Effector CD4-positive, alpha-beta T cell (primary cell): ENCODE measurements at regions not wholly inside any gene's neighbourhood (a gene's known extent, or its start where the extent isn't known, plus 50 kb on each side); places are given as distances from the start of the nearest gene placed in this dataset.
"Not testable (repeated sequence)": the region's sequence is repeated elsewhere in the genome, so short reads cannot be mapped to it uniquely, and the experiment has no call there.

Experiments used
- DNase-seq: peaks from one replicate; pipeline ENCODE4 v3.0.0-alpha.2; 2020

GRCh38 chr9:62837254-62837911 lies 1647.5 kb downstream of the SPATA31A7 start:
- not testable (repeated sequence) for DNase-seq

GRCh38 chr9:62838024-62838718 lies 1648.3 kb downstream of the SPATA31A7 start:
- peak; percentile 86 for DNase-seq

- DNase-seq, result not testable (repeated sequence)
Measured at GRCh38 chr9:62839168-62839567, 1649.3 kb downstream of the SPATA31A7 start.

GRCh38 chr9:62843145-62843544 lies 1653.3 kb downstream of the SPATA31A7 start:
- not testable (repeated sequence) for DNase-seq

- not testable (repeated sequence) for DNase-seq
Measured at GRCh38 chr9:62843706-62844290, 1654.0 kb downstream of the SPATA31A7 start.

- not testable (repeated sequence) for DNase-seq
Measured at GRCh38 chr9:62844681-62845185, 1654.9 kb downstream of the SPATA31A7 start.

- not testable (repeated sequence) for DNase-seq
Measured at GRCh38 chr9:62848258-62848657, 1658.4 kb downstream of the SPATA31A7 start.

- not testable (repeated sequence) for DNase-seq
Measured at GRCh38 chr9:62849991-62850390, 1660.2 kb downstream of the SPATA31A7 start.

GRCh38 chr9:62857280-62857679 lies 1667.4 kb downstream of the SPATA31A7 start:
- DNase-seq, result not testable (repeated sequence)

GRCh38 chr9:62858240-62858639 lies 1668.4 kb downstream of the SPATA31A7 start:
- DNase-seq, result not testable (repeated sequence)

GRCh38 chr9:62860939-62861860 lies 1671.4 kb downstream of the SPATA31A7 start:
- not testable (repeated sequence) for DNase-seq

GRCh38 chr9:62862180-62862579 lies 1672.3 kb downstream of the SPATA31A7 start:
- DNase-seq, result not testable (repeated sequence)

- not testable (repeated sequence) for DNase-seq
Measured at GRCh38 chr9:62863319-62863718, 1673.5 kb downstream of the SPATA31A7 start.

- DNase-seq, result not testable (repeated sequence)
Measured at GRCh38 chr9:62863867-62864266, 1674.0 kb downstream of the SPATA31A7 start.

- DNase-seq, result not testable (repeated sequence)
Measured at GRCh38 chr9:62864481-62865469, 1674.9 kb downstream of the SPATA31A7 start.

GRCh38 chr9:62869061-62869460 lies 1679.2 kb downstream of the SPATA31A7 start:
- DNase-seq, result not testable (repeated sequence)

- DNase-seq, result not testable (repeated sequence)
Measured at GRCh38 chr9:62871765-62872164, 1681.9 kb downstream of the SPATA31A7 start.

- not testable (repeated sequence) for DNase-seq
Measured at GRCh38 chr9:62874213-62874612, 1684.4 kb downstream of the SPATA31A7 start.

- DNase-seq, result not testable (repeated sequence)
Measured at GRCh38 chr9:62874745-62875599, 1685.1 kb downstream of the SPATA31A7 start.

GRCh38 chr9:62877552-62877951 lies 1687.7 kb downstream of the SPATA31A7 start:
- DNase-seq, result not testable (repeated sequence)
